ENCODE measurements at regions not wholly inside any gene's neighbourhood (a gene's known extent, or its start where the extent isn't known, plus 50 kb on each side); places are given as distances from the start of the nearest gene placed in this dataset.

DNA sequence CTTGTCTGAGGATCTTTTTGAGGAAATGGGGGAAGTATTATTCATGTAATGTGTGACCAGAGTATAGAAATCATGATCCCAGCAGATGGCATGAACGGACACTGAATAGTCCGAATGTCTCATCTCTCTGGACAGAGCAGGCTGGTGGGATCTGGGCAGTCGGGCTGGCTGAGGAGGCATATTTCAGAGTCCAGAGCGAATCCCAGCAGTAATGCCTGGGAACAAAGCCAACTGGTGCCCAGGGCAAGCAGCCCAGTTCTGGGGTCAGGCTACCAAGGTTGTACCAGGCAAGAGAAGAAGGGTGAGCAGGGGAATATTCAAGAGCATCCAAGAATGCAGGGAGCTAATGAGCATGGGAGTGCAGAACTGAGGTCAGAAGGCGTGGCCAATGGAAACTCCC, 306.4 kb downstream of the ZSWIM6 start:
- TF ChIP-seq CTCF (IDR thresholded peaks at IDR 0.05): no peak
- no peak for TF ChIP-seq POLR2A (IDR thresholded peaks at IDR 0.05)
